Vagina (tissue), 2 donors: ENCODE measurements at regions not wholly inside any gene's neighbourhood (a gene's known extent, or its start where the extent isn't known, plus 50 kb on each side); places are given as distances from the start of the nearest gene placed in this dataset.

Source experiments
- POLR2AphosphoS5 ChIP-seq, 2 donors: sonication (generic); formaldehyde crosslinking; IDR thresholded peaks; one replicate each; pipeline ENCODE4 v1.9.0; 2017; ENCODE audit warnings: antibody characterized with exemption in 2 of 2, mild to moderate bottlenecking in 2 of 2, low read depth in 1 of 2; ENCODE audit not compliant: insufficient read depth in 1 of 2
- TF ChIP-seq, protein P1 (sequence below), 3 experiments: fragments of 450-650 bp in 2 of 3; fragments of 200-600 bp in 1 of 3; sonication (generic) in 1 of 3; IDR thresholded peaks; one replicate each; pipeline ENCODE4 v1.5.1; 2017 to 2019; ENCODE audit warnings: antibody characterized with exemption in 3 of 3, mild to moderate bottlenecking in 2 of 3, moderate library complexity in 2 of 3

- TF ChIP-seq, protein P1, sequence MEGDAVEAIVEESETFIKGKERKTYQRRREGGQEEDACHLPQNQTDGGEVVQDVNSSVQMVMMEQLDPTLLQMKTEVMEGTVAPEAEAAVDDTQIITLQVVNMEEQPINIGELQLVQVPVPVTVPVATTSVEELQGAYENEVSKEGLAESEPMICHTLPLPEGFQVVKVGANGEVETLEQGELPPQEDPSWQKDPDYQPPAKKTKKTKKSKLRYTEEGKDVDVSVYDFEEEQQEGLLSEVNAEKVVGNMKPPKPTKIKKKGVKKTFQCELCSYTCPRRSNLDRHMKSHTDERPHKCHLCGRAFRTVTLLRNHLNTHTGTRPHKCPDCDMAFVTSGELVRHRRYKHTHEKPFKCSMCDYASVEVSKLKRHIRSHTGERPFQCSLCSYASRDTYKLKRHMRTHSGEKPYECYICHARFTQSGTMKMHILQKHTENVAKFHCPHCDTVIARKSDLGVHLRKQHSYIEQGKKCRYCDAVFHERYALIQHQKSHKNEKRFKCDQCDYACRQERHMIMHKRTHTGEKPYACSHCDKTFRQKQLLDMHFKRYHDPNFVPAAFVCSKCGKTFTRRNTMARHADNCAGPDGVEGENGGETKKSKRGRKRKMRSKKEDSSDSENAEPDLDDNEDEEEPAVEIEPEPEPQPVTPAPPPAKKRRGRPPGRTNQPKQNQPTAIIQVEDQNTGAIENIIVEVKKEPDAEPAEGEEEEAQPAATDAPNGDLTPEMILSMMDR (IDR thresholded peaks at IDR 0.05), result no peak
- TF ChIP-seq POLR2AphosphoS5 (IDR thresholded peaks at IDR 0.05; ENCODE audit: insufficient read depth in 1 of 2, low read depth in 1 of 2), result no peak
Observed at GRCh38 chr21:43348801-43349261, 78.1 kb downstream of the SIK1 start.
